ENCODE measurements at regions not wholly inside any gene's neighbourhood (a gene's known extent, or its start where the extent isn't known, plus 50 kb on each side); places are given as distances from the start of the nearest gene placed in this dataset.

- Histone ChIP-seq H3K4me1 (peaks cover 20% of the 10 kb centered on the region), H2AFZ (peak overlapping the region; percentile 50), H3K36me3 (ENCODE audit: control insufficient read depth, insufficient read depth, low read length) (no peaks in the 10 kb centered on the region), H3K27me3 (ENCODE audit: control insufficient read depth, insufficient read depth, low read length) (no peaks in the 10 kb centered on the region), H3K4me3 (ENCODE audit: low read depth, low read length) (no peak overlapping the region), H3K9ac (no peak overlapping the region), H3K4me2 (ENCODE audit: low read length) (peak overlapping the region; percentile 0), H3K79me2 (no peaks in the 10 kb centered on the region), H3K9me3 (ENCODE audit: control insufficient read depth, low read length) (no peaks in the 10 kb centered on the region), H3K27ac (peak overlapping the region; percentile 91)
- TF ChIP-seq, protein P1, sequence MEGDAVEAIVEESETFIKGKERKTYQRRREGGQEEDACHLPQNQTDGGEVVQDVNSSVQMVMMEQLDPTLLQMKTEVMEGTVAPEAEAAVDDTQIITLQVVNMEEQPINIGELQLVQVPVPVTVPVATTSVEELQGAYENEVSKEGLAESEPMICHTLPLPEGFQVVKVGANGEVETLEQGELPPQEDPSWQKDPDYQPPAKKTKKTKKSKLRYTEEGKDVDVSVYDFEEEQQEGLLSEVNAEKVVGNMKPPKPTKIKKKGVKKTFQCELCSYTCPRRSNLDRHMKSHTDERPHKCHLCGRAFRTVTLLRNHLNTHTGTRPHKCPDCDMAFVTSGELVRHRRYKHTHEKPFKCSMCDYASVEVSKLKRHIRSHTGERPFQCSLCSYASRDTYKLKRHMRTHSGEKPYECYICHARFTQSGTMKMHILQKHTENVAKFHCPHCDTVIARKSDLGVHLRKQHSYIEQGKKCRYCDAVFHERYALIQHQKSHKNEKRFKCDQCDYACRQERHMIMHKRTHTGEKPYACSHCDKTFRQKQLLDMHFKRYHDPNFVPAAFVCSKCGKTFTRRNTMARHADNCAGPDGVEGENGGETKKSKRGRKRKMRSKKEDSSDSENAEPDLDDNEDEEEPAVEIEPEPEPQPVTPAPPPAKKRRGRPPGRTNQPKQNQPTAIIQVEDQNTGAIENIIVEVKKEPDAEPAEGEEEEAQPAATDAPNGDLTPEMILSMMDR (IDR thresholded peaks at IDR 0.05), result no peak
Observed at GRCh38 chr3:178181784-178182183, 354.5 kb upstream of the KCNMB2 start.

DNA sequence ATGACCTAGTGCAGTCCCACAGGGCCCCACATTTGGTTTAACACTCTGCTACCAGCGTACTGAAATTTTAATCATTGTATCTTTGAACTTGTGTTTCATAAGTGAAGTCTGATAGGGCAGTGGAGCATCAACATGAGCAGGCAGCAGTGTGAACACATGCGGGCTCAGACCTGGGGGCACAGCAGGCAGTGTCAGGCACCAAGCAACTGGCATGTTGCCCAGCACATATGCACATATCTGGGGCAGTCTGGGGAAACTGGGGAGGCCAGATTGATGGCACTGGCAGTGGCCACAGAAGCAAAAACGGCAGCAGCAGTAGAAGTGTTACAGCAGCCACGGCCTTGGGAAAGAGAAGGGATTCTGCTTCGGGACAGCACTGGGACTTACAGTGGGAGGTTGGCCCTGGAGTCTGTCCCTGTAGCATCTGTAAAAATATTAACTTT lies 353.9 kb upstream of the KCNMB2 start:
- Histone ChIP-seq H3K79me2 (no peaks in the 10 kb centered on the region), H3K36me3 (ENCODE audit: control insufficient read depth, insufficient read depth, low read length) (no peaks in the 10 kb centered on the region), H3K4me3 (ENCODE audit: low read depth, low read length) (no peak overlapping the region), H3K27me3 (ENCODE audit: control insufficient read depth, insufficient read depth, low read length) (no peaks in the 10 kb centered on the region), H3K9ac (no peak overlapping the region), H3K4me1 (peaks cover 20% of the 10 kb centered on the region), H3K4me2 (ENCODE audit: low read length) (peak overlapping the region; percentile 0), H2AFZ (peak overlapping the region; percentile 50), H3K27ac (peak overlapping the region; percentile 91), H3K9me3 (ENCODE audit: control insufficient read depth, low read length) (no peaks in the 10 kb centered on the region)
- TF ChIP-seq, protein P1 (IDR thresholded peaks at IDR 0.05), result no peak

DNA sequence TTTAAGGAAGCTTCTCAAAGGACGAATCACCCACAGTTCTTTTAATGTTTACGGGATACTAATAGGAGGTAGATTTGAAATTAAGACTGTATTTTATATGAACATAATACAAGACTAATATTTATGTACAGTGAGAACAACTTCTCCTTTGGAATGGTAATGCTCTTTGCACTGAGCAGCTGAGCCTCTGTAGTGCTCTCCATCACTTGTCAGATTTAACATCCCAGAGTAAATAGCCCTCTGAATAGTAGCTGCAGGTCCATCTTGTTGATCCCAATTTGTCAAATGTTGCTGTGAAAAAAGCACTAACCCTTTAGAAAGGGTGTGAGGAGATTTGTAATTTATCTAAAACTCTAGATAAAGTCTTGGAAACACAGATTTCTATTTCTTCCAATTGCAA lies 351.4 kb upstream of the KCNMB2 start:
- Histone ChIP-seq H3K27me3 (ENCODE audit: control insufficient read depth, insufficient read depth, low read length) (no peaks in the 10 kb centered on the region), H3K79me2 (no peaks in the 10 kb centered on the region), H3K9me3 (ENCODE audit: control insufficient read depth, low read length) (no peaks in the 10 kb centered on the region), H3K4me2 (ENCODE audit: low read length) (no peak overlapping the region), H3K36me3 (ENCODE audit: control insufficient read depth, insufficient read depth, low read length) (no peaks in the 10 kb centered on the region), H3K27ac (no peak overlapping the region), H3K9ac (no peak overlapping the region), H2AFZ (no peak overlapping the region), H3K4me3 (ENCODE audit: low read depth, low read length) (no peak overlapping the region), H3K4me1 (peaks cover 20% of the 10 kb centered on the region)
- TF ChIP-seq, protein P1 (IDR thresholded peaks at IDR 0.05), result no peak

DNA sequence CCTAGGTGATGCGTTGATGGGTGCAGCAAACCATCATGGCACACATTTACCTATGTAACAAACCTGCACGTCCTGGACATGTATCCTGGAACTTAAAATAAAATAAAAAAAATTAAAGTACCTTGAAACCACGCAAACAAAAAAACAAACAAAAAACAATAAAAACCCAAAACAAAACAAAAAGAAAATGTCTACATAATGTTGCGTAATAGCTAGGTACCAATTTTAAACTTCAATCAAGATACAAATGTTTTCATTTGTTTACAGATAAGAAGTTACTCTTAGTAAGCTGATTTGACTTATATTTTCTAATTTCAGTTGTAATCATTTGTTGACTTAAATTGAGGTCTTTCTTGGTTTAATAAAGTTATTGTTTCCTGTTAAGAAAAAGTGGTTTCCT lies 349.6 kb upstream of the KCNMB2 start:
- H3K9me3 ChIP-seq (ENCODE audit: control insufficient read depth, low read length), result no peaks in the 10 kb centered on the region
- no peaks in the 10 kb centered on the region for H3K36me3 ChIP-seq (ENCODE audit: control insufficient read depth, insufficient read depth, low read length)
- H3K79me2 ChIP-seq, result no peaks in the 10 kb centered on the region

DNA sequence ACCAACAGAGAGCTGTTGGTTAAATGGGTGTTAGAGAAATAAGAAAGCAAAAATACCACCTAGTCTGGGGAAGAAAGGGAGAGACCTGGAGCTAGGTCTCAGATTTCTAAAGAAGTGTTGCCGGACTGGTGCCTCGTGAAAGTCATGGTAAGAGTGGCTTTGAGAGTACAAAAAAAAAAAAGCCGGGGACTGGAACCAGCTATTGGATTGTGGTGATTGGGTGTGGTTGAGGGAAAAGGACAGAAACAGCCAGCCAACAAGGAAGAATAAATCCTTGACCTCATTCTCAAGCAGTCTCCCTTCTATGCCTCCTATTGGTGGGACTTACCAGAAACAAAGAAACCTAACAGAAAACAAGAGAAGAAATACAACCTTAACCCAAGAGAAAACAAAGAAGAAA lies 346.4 kb upstream of the KCNMB2 start:
- H3K4me2 ChIP-seq (ENCODE audit: low read length), result no peak overlapping the region
- H3K27ac ChIP-seq, result no peak overlapping the region
- no peak overlapping the region for H3K9ac ChIP-seq
- H3K79me2 ChIP-seq, result no peaks in the 10 kb centered on the region
- H2AFZ ChIP-seq, result peak overlapping the region; percentile 3
- H3K9me3 ChIP-seq (ENCODE audit: control insufficient read depth, low read length), result no peaks in the 10 kb centered on the region
- H3K4me3 ChIP-seq (ENCODE audit: low read depth, low read length), result no peak overlapping the region
- no peaks in the 10 kb centered on the region for H3K27me3 ChIP-seq (ENCODE audit: control insufficient read depth, insufficient read depth, low read length)
- TF ChIP-seq, protein P1 (IDR thresholded peaks at IDR 0.05), result no peak
- H3K36me3 ChIP-seq (ENCODE audit: control insufficient read depth, insufficient read depth, low read length), result no peaks in the 10 kb centered on the region
- peaks cover under 1% of the 10 kb centered on the region for H3K4me1 ChIP-seq

More for the DNA sequence above, 349.6 kb upstream of the KCNMB2 start:
- Histone ChIP-seq H3K27ac (no peak overlapping the region), H2AFZ (no peak overlapping the region), H3K27me3 (ENCODE audit: control insufficient read depth, insufficient read depth, low read length) (no peaks in the 10 kb centered on the region), H3K9ac (no peak overlapping the region), H3K4me2 (ENCODE audit: low read length) (no peak overlapping the region), H3K4me1 (peaks cover 14% of the 10 kb centered on the region), H3K4me3 (ENCODE audit: low read depth, low read length) (no peak overlapping the region)
- TF ChIP-seq, protein P1 (IDR thresholded peaks at IDR 0.05), result no peak
